Fibroblast of peridontal ligament (primary cell): ENCODE measurements at regions not wholly inside any gene's neighbourhood (a gene's known extent, or its start where the extent isn't known, plus 50 kb on each side); places are given as distances from the start of the nearest gene placed in this dataset.
"Not testable (repeated sequence)": the region's sequence is repeated elsewhere in the genome, so short reads cannot be mapped to it uniquely, and the experiment has no call there.

Experiments
- DNase-seq: peaks from one replicate; pipeline ENCODE4 v3.0.0-alpha.2; 2010; ENCODE audit errors: extremely low read depth

DNA sequence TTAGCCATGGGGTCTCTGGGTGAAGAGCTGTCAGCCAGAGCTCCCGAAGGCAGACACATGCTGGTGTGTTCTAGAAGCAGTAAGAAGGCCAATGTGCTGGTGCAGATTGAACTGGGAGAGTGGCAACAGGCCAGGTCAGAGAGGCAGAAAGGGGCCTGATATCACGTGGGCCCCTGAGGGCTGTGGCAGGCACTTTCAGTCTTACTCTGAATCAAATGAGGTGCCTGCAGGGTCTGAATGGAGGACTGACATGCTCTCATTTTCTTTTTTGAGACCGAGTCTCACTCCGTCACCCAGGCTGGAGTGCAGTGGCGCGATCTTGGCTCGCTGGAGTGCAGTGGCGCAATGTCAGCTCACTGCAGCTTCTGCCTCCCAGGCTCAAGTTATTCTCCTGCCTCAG lies 293.8 kb downstream of the ABCC12 start:
- no peak for DNase-seq

DNA sequence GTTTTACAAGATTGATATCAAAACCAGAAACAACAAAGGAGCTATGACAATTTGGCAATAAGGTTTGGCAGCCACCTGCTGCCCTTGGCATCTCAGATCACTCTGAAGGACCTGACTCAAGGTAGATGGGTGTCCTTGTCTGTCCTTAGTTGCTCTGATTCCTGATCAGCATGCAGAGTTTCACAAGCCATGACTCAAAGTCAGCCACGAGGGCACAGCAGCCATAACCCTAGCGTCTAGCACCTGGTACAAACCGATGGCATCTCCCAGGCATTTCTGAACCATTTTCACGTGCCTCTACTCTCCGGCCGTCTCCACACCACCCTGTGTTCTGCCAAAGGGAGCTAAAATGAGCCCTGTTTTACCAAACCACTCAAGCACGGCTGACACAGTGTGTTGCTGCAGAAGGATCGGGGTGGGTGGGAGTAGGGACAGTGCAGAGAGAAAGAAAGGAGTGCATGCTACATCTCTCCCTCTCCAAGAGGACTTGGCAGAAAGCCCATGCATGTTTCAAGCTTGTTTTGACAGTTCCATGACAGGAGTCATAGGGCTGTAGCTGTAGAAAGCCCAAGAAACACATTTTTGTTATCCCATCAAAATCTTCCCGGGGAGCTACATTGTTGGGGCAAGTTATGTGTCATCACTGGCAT lies 297.3 kb downstream of the ABCC12 start:
- no peak for DNase-seq

DNA sequence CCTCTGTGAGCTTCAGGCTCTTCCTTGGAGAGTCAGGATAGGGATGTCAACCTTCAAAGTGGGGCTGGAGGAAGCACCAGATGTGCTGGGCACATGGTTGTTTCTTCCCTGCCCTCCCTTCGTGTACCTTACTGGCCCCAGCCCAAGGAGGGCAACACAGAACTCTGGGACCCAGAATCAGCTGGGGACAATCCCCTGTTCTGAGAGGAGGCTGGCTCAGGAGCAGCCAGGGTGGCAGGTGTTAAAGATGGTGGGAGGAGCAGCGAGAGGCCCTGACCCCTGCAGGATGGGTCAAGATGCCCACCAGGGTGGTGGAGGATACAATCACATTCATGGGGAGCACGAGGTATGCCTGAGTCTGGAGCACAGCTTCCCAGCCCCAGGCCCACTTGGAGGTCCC lies 300.4 kb downstream of the ABCC12 start:
- no peak for DNase-seq

DNA sequence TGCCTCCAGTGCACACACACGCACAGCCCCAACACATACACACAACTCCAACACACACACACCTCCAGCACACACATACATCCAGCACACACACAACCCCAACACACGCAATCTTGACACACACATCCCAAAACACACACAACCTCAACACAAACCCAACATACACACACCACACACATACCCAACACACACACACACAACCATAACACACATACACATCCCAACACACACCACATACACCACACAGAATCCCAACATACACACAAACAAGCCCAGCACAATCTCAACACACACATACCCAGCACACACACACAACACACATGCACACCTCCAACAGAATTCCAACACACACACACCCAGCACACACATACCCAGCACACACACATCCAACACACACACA lies 301.1 kb downstream of the ABCC12 start:
- no peak for DNase-seq

GRCh38 chr16:47852991-47853390 lies 302.8 kb downstream of the ABCC12 start:
- DNase-seq = no peak

DNA sequence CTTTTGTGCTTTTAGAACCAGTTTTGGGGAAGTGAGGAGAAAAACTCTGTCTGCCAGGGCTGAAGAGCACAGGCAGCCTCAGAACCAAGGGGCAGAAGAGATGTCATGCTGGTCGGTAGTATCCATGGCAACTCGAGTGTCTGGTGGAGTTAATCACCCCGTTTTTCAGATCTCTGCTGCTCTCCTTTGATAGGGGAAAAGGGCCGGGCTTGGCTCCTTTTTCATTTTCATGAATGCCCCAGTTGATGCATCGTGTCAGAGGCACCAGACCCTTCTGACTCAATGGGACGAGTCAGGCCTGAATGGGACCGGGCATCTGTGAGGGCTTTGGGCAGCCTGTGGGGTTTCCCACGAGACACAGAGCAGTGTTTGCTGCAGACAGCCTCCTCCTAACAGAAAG lies 304.6 kb downstream of the ABCC12 start:
- DNase-seq = no peak

DNA sequence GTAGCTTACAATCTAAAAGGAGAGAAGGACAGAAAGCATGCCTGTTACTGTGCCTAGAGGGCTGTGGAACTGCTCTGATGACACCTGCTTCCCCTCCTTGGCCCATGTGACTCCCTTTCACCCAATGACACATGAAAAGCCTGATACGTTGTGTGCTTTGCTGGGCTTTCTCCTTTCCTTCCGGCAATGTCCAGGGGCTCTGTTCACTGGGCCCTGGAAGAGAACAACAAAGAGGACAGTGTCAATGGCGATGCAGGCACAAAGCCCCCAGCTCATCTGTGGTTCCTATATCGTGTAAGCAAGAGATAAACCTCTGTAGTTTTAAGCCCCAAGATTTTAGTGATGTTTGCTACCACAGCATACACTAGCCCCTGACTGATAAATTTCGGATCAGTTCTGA lies 306.1 kb downstream of the ABCC12 start:
- no peak for DNase-seq

GRCh38 chr16:47848421-47849109 lies 307.2 kb downstream of the ABCC12 start:
- DNase-seq = no peak

- DNase-seq = no peak
These were observed 308.4 kb downstream of the ABCC12 start for GRCh38 chr16:47847220-47847970.

DNA sequence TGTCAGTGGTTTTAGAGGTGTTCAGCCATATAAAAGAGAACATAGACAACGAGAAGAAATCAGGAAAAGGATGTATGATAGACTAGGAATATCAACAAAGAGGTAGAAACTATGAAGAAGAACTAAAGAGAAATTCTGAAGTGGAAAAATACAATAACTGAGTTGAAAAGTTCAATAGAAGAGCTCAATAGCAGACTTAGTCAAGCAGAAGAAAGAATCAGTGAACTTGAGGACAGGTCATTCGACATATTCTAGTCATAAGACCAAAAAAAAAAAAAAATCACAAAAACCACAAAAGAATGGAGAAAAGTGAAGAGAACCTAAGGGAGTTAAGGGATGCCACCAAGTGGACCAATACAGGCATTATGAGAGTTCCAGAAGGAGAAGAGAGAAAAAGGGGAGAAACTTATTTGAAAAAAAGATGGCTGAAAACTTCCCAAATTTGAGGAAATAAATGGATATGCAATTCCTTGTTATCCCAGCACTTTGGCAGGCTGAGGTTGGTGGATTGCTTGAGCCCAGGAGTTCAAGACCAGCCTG lies 321.2 kb downstream of the ABCC12 start:
- no peak for DNase-seq

- no peak for DNase-seq
These were observed 322.0 kb downstream of the ABCC12 start for GRCh38 chr16:47833771-47834170.

DNA sequence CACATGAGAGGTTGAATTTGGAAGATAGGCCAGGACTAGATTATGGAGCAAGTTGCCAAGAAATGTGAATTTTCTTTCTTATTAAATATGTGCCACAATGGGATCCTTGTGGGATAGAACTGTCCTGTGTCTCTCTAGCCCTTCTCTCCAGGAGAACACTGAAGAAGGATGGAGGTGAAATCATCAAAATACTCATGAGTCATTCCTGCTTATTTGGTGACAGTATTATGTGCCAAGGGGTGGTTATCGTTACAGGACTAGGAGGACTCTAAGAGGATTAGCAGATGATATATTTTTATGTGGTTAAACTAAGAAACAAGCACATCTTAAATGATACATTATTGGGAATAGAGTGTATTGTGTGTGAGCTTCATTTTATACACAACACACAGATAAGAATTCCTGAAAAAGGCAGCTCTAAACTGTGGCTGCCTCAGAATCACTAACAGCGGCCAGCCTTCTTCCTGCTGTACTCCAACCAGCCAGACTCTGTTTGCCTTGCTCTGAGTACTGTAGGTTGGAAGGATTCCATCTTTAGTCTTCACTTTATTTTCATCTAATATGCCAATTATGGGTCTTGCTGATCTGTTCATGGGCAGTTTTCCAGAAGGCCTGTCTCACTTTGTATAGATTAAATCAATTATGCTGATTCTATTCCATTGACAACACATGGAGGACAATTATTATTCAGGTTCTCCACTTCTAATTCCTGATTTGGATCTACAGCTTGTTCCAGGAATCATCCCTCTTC lies 325.8 kb downstream of the ABCC12 start:
- no peak for DNase-seq

DNA sequence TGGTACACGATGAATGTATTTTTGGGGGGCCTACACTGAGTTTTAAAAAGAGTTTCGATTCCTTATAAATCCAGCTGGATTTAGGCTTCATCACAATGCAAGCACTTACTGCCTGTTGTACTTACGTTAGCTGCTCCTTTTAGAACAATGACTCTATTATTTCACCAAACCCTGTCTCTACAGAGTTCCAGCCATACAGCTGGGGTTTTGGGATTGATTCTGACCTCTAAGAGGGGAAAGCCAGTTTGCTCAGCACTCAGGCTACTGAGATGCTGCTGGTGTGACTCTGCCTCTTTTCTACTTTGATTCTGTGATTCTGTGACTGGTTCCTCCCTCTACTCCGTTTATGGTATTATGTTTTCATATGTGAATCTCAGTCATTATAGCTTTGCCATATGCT lies 329.7 kb downstream of the ABCC12 start:
- no peak for DNase-seq

DNA sequence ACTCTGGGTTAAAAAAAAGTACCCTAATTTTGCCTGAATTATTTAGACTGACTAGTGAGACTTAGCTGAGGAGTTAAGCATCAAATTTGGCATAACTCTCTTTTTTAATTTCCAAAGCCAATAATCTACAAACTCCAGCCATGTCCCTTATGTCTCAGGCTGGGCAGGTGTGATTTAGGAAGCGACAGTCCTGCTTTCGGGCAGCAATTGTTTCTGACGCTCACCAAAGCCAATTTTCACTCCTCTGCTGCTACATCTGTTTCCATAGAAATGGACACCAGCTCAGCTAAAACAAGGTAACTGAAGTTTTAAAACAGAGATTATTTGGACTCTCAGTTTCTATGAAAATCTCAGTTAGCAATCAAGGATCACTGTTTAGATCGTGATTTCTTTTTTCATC lies 338.7 kb downstream of the ABCC12 start:
- no peak for DNase-seq

GRCh38 chr16:47816511-47816910 lies 339.3 kb downstream of the ABCC12 start:
- no peak for DNase-seq

DNA sequence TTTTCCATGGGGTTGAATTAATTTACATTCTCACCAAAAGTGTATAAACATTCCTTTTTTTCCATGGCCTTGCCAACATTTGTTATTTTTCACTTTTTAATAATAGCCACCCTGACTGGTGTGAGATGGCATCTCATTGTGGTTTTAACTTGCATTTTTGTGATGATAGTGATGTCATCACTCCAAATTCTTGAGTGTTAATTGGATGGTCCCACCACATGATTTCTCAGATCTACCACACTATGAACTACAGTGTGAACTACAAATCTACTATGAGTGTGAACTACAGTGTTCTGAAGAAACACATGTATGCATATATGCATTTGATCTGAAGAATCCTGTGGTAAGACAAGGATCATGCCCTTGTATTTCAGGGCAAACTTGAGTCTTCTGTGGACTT lies 340.1 kb downstream of the ABCC12 start:
- no peak for DNase-seq

DNA sequence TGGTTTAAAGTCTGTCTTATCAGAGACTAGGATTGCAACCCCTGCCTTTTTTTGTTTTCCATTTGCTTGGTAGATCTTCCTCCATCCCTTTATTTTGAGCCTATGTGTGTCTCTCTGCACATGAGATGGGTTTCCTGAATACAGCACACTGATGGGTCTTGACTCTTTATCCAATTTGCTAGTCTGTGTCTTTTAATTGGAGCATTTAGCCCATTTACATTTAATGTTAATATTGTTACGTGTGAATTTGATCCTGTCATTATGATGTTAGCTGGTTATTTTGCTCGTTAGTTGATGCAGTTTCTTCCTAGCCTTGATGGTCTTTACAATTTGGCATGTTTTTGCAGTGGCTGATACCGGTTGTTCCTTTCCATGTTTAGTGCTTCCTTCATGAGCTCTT lies 344.0 kb downstream of the ABCC12 start:
- DNase-seq = not testable (repeated sequence)

DNA sequence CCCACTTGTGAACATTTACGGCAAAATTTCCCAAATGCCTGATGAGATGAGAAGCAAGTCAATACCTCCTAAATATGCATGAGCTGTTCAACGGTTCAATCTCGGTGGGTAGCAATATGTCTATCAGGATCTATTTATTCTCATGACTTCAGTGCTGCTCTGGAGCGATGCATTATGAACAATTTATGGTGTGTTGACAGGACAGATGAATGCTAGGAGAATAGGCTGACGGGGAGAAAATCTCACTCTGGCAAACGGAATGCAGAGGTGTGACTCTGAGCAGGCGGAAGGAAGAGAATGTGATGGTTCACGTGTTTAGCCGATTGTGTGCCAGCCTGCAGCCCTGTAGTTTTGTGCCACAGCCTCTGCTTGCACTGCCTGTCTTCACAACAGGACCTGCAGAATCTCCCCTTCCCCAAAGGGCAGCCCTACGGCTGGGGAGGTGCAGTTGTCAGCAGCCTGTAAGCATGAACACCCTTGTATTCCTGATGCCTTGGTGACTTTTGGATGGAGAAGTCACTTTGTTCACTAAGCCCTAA lies 345.2 kb downstream of the PHKB start:
- no peak for DNase-seq

DNA sequence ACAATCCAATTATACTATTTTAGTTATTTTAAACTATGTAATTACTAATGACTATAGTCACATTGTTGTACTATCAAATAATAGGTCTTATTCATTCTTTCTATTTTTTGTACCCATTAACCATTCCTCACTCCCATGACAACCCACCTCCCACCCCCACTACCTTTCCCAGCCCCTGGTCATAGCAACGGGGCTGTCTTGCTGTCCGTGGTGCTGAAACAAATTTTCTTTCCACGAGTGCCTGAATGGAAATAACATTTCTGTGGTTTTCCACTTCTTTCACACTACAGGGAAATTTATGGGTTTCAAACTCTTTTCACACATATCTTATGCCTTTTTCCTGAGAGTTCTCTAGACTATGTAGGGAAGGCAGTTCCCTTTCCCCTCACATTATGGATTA lies 326.6 kb downstream of the PHKB start:
- DNase-seq = peak; percentile 9

DNA sequence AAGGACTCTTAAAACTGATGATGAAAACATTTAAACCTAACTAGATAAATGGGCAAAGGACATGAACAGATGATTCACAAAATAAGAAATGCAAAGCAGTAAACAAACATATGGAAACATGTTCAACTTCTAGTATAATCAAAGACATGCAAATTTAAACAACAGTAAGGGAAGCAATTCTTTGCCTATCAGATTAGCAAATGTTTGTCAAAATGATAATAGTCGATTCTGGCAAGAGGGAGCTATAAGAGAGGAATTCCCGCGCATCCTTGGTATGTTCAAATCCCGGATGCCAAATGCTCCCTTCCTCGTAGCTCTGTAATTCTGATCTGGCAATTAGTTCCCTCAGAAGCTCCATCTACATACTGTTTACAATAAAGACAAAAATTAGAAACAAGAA lies 320.5 kb downstream of the PHKB start:
- DNase-seq = no peak

GRCh38 chr16:47780213-47780875 lies 319.2 kb downstream of the PHKB start:
- DNase-seq = peak; percentile 21
